ENCODE measurements at regions not wholly inside any gene's neighbourhood (a gene's known extent, or its start where the extent isn't known, plus 50 kb on each side); places are given as distances from the start of the nearest gene placed in this dataset.

DNA sequence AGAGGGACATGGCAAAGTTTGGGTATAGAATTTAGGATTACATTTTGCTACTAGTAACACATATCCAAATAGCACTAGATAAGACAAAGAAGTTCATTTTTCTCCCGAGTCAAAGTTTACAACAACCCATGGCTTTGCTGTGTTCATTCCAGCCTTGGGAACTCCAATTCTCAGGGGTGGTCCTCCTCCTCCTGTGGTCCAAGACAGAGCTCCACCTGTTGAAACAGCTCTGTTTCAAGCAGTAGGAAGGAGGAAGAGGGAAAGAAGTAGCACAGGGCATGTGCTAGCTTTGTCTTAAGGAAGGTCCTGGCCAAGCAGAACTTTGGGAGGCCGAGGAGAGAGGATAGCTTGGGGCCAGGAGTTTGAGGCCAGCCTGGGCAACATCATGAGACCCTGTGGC, 113.8 kb upstream of the SIX2 start:
- TF ChIP-seq, protein P1, sequence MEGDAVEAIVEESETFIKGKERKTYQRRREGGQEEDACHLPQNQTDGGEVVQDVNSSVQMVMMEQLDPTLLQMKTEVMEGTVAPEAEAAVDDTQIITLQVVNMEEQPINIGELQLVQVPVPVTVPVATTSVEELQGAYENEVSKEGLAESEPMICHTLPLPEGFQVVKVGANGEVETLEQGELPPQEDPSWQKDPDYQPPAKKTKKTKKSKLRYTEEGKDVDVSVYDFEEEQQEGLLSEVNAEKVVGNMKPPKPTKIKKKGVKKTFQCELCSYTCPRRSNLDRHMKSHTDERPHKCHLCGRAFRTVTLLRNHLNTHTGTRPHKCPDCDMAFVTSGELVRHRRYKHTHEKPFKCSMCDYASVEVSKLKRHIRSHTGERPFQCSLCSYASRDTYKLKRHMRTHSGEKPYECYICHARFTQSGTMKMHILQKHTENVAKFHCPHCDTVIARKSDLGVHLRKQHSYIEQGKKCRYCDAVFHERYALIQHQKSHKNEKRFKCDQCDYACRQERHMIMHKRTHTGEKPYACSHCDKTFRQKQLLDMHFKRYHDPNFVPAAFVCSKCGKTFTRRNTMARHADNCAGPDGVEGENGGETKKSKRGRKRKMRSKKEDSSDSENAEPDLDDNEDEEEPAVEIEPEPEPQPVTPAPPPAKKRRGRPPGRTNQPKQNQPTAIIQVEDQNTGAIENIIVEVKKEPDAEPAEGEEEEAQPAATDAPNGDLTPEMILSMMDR (conservative IDR thresholded peaks at IDR 0.05) = no peak
- H3K4me1 Mint-ChIP-seq = no peaks in the 10 kb centered on the region
- H3K4me3 Mint-ChIP-seq = no peak overlapping the region
- H3K9me3 Mint-ChIP-seq = peaks cover 4% of the 10 kb centered on the region
- H3K36me3 Mint-ChIP-seq (ENCODE audit: low read depth) = no peaks in the 10 kb centered on the region
- H3K27ac Mint-ChIP-seq (ENCODE audit: unreplicated experiment) = no peak overlapping the region
- H3K27me3 Mint-ChIP-seq (ENCODE audit: low read depth) = no peaks in the 10 kb centered on the region
- no peak for DNase-seq (ENCODE audit: low read depth, low spot score)

GRCh38 chr2:45121236-45121927, 112.1 kb upstream of the SIX2 start:
- TF ChIP-seq, protein P1 (conservative IDR thresholded peaks at IDR 0.05) = no peak
- Mint-ChIP-seq H3K4me3 (no peak overlapping the region), H3K9me3 (peaks cover 4% of the 10 kb centered on the region), H3K27ac (ENCODE audit: unreplicated experiment) (no peak overlapping the region), H3K36me3 (ENCODE audit: low read depth) (no peaks in the 10 kb centered on the region), H3K27me3 (ENCODE audit: low read depth) (no peaks in the 10 kb centered on the region), H3K4me1 (no peaks in the 10 kb centered on the region)
- DNase-seq (ENCODE audit: low read depth, low spot score) = no peak

DNA sequence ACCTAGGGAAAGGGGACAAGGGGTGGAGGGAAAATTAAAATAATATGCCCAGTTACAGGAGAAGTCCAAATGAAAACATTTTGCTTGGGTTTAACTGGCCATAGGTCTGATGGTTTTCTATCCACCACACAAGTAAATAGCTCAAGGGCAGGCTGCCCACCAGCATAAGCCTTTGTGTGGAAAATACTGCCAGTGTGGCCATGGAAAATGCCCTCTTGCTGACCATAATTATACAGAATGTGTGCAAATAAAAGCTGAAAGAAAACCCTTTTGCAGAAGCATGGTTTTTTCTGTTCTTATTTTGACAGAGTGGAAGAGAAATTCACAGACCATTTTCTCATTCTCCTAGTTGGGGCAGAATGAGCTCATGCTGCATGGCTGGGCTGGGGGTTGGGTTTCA, 111.3 kb upstream of the SIX2 start:
- TF ChIP-seq, protein P1 (conservative IDR thresholded peaks at IDR 0.05) = no peak
- H3K4me3 Mint-ChIP-seq = no peak overlapping the region
- H3K9me3 Mint-ChIP-seq = peaks cover 4% of the 10 kb centered on the region
- no peaks in the 10 kb centered on the region for H3K4me1 Mint-ChIP-seq
- H3K27ac Mint-ChIP-seq (ENCODE audit: unreplicated experiment) = no peak overlapping the region
- DNase-seq (ENCODE audit: low read depth, low spot score) = no peak
- H3K36me3 Mint-ChIP-seq (ENCODE audit: low read depth) = no peaks in the 10 kb centered on the region
- H3K27me3 Mint-ChIP-seq (ENCODE audit: low read depth) = no peaks in the 10 kb centered on the region

DNA sequence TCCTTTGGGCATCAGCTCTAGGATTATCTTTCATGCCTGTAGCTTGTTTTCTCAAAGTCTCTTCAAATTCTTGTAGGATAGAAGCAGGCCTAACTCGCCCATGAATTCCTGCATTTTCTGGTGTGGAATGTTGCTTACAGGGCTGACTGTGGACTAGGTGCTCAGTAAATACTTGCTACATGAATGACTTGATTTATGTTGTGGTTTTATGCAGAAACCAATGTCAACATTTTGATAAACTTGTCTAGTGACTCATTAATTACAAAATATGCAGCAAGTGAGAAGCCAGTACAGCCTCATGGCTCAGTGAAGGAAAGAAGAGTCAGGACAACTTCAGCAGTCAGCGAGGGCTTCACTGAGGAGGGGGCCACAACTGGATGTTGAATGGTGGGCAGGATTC, 110.6 kb upstream of the SIX2 start:
- Mint-ChIP-seq H3K36me3 (ENCODE audit: low read depth) (no peaks in the 10 kb centered on the region), H3K4me3 (no peak overlapping the region), H3K27ac (ENCODE audit: unreplicated experiment) (no peak overlapping the region), H3K4me1 (no peaks in the 10 kb centered on the region), H3K9me3 (peaks cover 4% of the 10 kb centered on the region), H3K27me3 (ENCODE audit: low read depth) (no peaks in the 10 kb centered on the region)
- TF ChIP-seq, protein P1 (conservative IDR thresholded peaks at IDR 0.05) = no peak
- no peak for DNase-seq (ENCODE audit: low read depth, low spot score)

GRCh38 chr2:45119038-45119437, 109.8 kb upstream of the SIX2 start:
- DNase-seq (ENCODE audit: low read depth, low spot score) = no peak
- Mint-ChIP-seq H3K27ac (ENCODE audit: unreplicated experiment) (no peak overlapping the region), H3K27me3 (ENCODE audit: low read depth) (no peaks in the 10 kb centered on the region)

More at GRCh38 chr2:45119038-45119437, 109.8 kb upstream of the SIX2 start:
- no peaks in the 10 kb centered on the region for H3K4me1 Mint-ChIP-seq
- no peak overlapping the region for H3K4me3 Mint-ChIP-seq
- peaks cover 4% of the 10 kb centered on the region for H3K9me3 Mint-ChIP-seq
- H3K36me3 Mint-ChIP-seq (ENCODE audit: low read depth) = no peaks in the 10 kb centered on the region
- TF ChIP-seq, protein P1 (conservative IDR thresholded peaks at IDR 0.05) = no peak

Data from neural crest cell (in vitro differentiated cells).